Testis (tissue), 2 donors: ENCODE measurements at regions not wholly inside any gene's neighbourhood (a gene's known extent, or its start where the extent isn't known, plus 50 kb on each side); places are given as distances from the start of the nearest gene placed in this dataset.

Experiments
- CTCF ChIP-seq, 3 experiments: fragments of 450-650 bp in 2 of 3; fragments of 200-600 bp in 1 of 3; sonication (generic) in 1 of 3; IDR thresholded peaks; one replicate each; pipeline ENCODE4 v1.5.1; 2016 to 2019; ENCODE audit warnings: antibody characterized with exemption in 3 of 3, mild to moderate bottlenecking in 2 of 3, moderate library complexity in 1 of 3
- POLR2A ChIP-seq: fragments of 450-650 bp; IDR thresholded peaks from one replicate; pipeline ENCODE4 v1.6.1; 2017; ENCODE audit warnings: antibody characterized with exemption, mild to moderate bottlenecking, moderate library complexity

- TF ChIP-seq CTCF (IDR thresholded peaks at IDR 0.05) (no peak), POLR2A (no peak)
Measured at GRCh38 chr21:23858878-23859277, 1748.4 kb downstream of the MRPL39 start.
